Tibial nerve (tissue), 4 donors: ENCODE measurements at regions not wholly inside any gene's neighbourhood (a gene's known extent, or its start where the extent isn't known, plus 50 kb on each side); places are given as distances from the start of the nearest gene placed in this dataset.

Source experiments
- DNase-seq, 2 donors: peaks; one replicate each; pipeline ENCODE4 v3.0.0-alpha.2; 2019; ENCODE audit warnings: low spot score in 2 of 2
- H3K27ac ChIP-seq, 4 donors: fragments of 200-600 bp; sonication (generic) in 3 of 4; one replicate each; pipeline ENCODE4 v1.5.1; 2017 to 2019; ENCODE audit warnings: mild to moderate bottlenecking in 1 of 4
- H3K27me3 ChIP-seq, 2 donors: fragments of 200-600 bp; sonication (generic) in 1 of 2; one replicate each; pipeline versions ENCODE4 v1.5.1 to v1.6.0; 2017 to 2019
- H3K36me3 ChIP-seq, 3 donors: fragments of 200-600 bp; sonication (generic); one replicate each; pipeline ENCODE4 v1.5.1; 2018 to 2019
- H3K4me1 ChIP-seq, 4 donors: fragments of 200-600 bp; sonication (generic) in 3 of 4; one replicate each; pipeline ENCODE4 v1.5.1; 2017 to 2019
- H3K4me3 ChIP-seq, 4 donors: fragments of 200-600 bp; sonication (generic) in 3 of 4; one replicate each; pipeline ENCODE4 v1.5.1; 2017 to 2019; ENCODE audit warnings: mild to moderate bottlenecking in 1 of 4, moderate library complexity in 1 of 4
- H3K9me3 ChIP-seq, 4 donors: fragments of 200-600 bp; sonication (generic) in 3 of 4; one replicate each; pipeline ENCODE4 v1.5.1; 2017 to 2019
- CTCF ChIP-seq, 5 experiments: fragments of 200-600 bp in 3 of 5; fragments of 450-650 bp in 2 of 5; sonication (generic) in 3 of 5; IDR thresholded peaks; one replicate each; pipeline ENCODE4 v1.5.1; 2016 to 2019; ENCODE audit warnings: antibody characterized with exemption in 5 of 5, mild to moderate bottlenecking in 3 of 5, moderate library complexity in 2 of 5
- EP300 ChIP-seq, 2 donors: sonication (generic); formaldehyde crosslinking; IDR thresholded peaks; one replicate each; pipeline ENCODE4 v1.6.1; 2017; ENCODE audit warnings: antibody characterized with exemption in 2 of 2, mild to moderate bottlenecking in 1 of 2
- POLR2A ChIP-seq, 2 donors: fragments of 450-650 bp; IDR thresholded peaks; one replicate each; pipeline ENCODE4 v1.6.1; 2017; ENCODE audit warnings: antibody characterized with exemption in 2 of 2, mild to moderate bottlenecking in 2 of 2, moderate library complexity in 2 of 2
- WGBS, 2 donors: methylation state at CpG; one replicate each; pipeline ENCODE4 v1.1.5; 2018; 5-methylcytosine and 5-hydroxymethylcytosine counted together

DNA sequence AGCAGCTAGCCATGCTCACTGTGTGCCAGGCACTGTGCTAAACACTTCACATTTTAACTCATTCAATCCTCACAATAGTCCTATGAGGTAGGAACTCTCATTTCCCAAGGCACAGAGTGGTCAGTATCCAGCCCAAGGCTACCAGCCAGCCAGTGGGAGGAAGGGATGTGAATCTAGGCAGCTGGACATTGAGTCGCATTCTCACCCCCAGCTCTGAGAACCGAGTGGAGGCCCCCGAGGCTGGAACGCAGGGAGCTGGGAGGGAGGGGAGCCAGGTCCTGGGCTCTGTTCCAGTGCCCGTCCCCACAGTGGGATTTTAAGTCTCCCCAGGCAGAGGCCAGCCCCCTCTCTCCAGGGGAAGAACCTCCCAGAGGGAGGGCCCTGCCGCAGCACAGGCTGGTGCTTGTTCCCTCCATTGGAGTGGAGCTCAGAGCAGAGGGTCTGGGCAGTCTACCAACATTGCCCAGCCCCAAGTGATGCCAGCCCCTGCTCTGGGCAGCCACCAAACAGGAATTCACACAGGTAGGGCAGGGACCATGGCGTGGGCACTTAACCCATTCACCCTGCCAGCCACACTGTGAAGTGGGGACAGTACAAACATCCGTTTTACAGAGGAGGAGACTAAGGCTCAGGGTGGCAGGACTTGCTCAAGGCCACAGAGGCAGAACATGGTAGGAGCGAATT, 131.3 kb downstream of the CEBPB start:
- Histone ChIP-seq H3K9me3 (no peaks in the 10 kb centered on the region), H3K27me3 (no peaks in the 10 kb centered on the region), H3K27ac (peak overlapping the region in 3 of 4 donors; percentile 66 to 87 (median 83)), H3K4me1 (peaks cover 0 to 25% (median 14%) of the 10 kb centered on the region in 4 donors), H3K4me3 (no peak overlapping the region), H3K36me3 (no peaks in the 10 kb centered on the region)
- WGBS, 2 donors, result 35 to 47% methylated on average over 8 to 9 of the region's 9 CpGs
- no peak for DNase-seq
- TF ChIP-seq CTCF (IDR thresholded peaks at IDR 0.05), result no peak
- no peak for TF ChIP-seq EP300 (IDR thresholded peaks at IDR 0.05)
- TF ChIP-seq POLR2A (IDR thresholded peaks at IDR 0.05), result no peak

DNA sequence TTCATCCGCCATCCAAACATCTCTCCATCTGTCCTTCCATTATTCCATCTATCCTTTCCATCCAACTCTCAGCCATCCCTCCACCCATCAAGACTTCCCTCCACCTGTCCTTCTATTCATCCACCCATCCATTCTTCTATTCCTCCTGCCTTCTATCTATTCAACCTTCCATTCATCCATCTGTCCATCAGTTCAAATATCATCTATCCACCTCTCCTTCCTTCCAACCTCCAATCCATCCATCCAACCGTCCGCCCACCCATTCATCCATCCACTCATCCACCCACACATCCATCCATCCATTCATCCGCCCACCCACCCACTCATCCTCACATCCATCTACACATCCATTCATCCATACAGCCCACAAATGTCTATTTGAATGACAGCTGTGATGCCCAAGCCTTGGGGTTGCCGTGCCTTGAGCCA, 132.1 kb downstream of the CEBPB start:
- 83 to 88% methylated on average over 5 of the region's 5 CpGs for WGBS, 2 donors
- H3K4me3 ChIP-seq, result no peak overlapping the region
- H3K27me3 ChIP-seq, result no peaks in the 10 kb centered on the region
- TF ChIP-seq CTCF (IDR thresholded peaks at IDR 0.05) (no peak), POLR2A (IDR thresholded peaks at IDR 0.05) (no peak), EP300 (IDR thresholded peaks at IDR 0.05) (no peak)
- no peaks in the 10 kb centered on the region for H3K36me3 ChIP-seq
- DNase-seq, result no peak
- H3K27ac ChIP-seq, result no peak overlapping the region
- H3K9me3 ChIP-seq, result no peaks in the 10 kb centered on the region
- peaks cover 0 to 25% (median 14%) of the 10 kb centered on the region in 4 donors for H3K4me1 ChIP-seq

DNA sequence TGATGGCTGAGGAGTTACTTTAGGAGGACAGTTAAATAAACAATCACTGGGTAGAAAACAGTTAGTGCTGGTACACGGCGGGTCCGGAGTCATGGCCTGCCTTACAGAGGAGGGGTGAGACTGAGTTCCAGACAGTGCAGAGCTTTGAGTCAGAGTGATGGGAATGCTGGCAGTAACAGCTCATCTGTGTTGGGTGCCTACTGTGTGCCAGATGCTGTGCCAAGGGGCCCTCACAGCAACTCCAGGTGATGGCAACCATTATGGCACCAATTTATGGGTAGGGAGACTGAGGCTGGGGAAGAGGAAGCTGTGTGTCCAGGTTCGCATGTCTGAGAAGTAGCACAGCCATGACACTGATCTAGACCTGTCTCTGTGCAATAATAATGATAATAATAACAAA, 132.6 kb downstream of the CEBPB start:
- H3K27ac ChIP-seq, result no peak overlapping the region
- DNase-seq, result no peak
- TF ChIP-seq CTCF (IDR thresholded peaks at IDR 0.05), result no peak
- no peak for TF ChIP-seq POLR2A (IDR thresholded peaks at IDR 0.05)
- TF ChIP-seq EP300 (IDR thresholded peaks at IDR 0.05), result no peak
- H3K27me3 ChIP-seq, result no peaks in the 10 kb centered on the region
- no peaks in the 10 kb centered on the region for H3K36me3 ChIP-seq
- H3K4me1 ChIP-seq, result peaks cover 0 to 25% (median 14%) of the 10 kb centered on the region in 4 donors
- H3K4me3 ChIP-seq, result no peak overlapping the region
- 81 to 85% methylated on average over 4 of the region's 4 CpGs for WGBS, 2 donors
- no peaks in the 10 kb centered on the region for H3K9me3 ChIP-seq

GRCh38 chr20:50323777-50324775, 133.4 kb downstream of the CEBPB start:
- Histone ChIP-seq H3K27me3 (no peaks in the 10 kb centered on the region), H3K4me3 (no peak overlapping the region), H3K4me1 (peaks cover 0 to 25% (median 14%) of the 10 kb centered on the region in 4 donors), H3K9me3 (no peaks in the 10 kb centered on the region), H3K27ac (no peak overlapping the region), H3K36me3 (no peaks in the 10 kb centered on the region)
- 82 to 85% methylated on average over 5 of the region's 5 CpGs for WGBS, 2 donors
- no peak for DNase-seq
- no peak for TF ChIP-seq POLR2A (IDR thresholded peaks at IDR 0.05)
- TF ChIP-seq CTCF (IDR thresholded peaks at IDR 0.05), result no peak
- no peak for TF ChIP-seq EP300 (IDR thresholded peaks at IDR 0.05)

GRCh38 chr20:50325215-50325614, 134.6 kb downstream of the CEBPB start:
- WGBS, 2 donors, result 94 to 96% methylated on average over 4 of the region's 4 CpGs
- no peaks in the 10 kb centered on the region for H3K36me3 ChIP-seq
- no peak for DNase-seq
- TF ChIP-seq POLR2A (IDR thresholded peaks at IDR 0.05), result no peak
- TF ChIP-seq EP300 (IDR thresholded peaks at IDR 0.05), result no peak
- no peak for TF ChIP-seq CTCF (IDR thresholded peaks at IDR 0.05)
- no peaks in the 10 kb centered on the region for H3K27me3 ChIP-seq
- H3K9me3 ChIP-seq, result no peaks in the 10 kb centered on the region
- peaks cover 0 to 25% (median 14%) of the 10 kb centered on the region in 4 donors for H3K4me1 ChIP-seq
- H3K27ac ChIP-seq, result no peak overlapping the region
- H3K4me3 ChIP-seq, result no peak overlapping the region
